NCI-H1694 (cell line): ENCODE measurements at regions not wholly inside any gene's neighbourhood (a gene's known extent, or its start where the extent isn't known, plus 50 kb on each side); places are given as distances from the start of the nearest gene placed in this dataset.
"Not testable (repeated sequence)": the region's sequence is repeated elsewhere in the genome, so short reads cannot be mapped to it uniquely, and the experiment has no call there.

Experiments
- DNase-seq: peaks from one replicate; lab custom pipeline; 2025; lab: John Stamatoyannopoulos, UW

DNA sequence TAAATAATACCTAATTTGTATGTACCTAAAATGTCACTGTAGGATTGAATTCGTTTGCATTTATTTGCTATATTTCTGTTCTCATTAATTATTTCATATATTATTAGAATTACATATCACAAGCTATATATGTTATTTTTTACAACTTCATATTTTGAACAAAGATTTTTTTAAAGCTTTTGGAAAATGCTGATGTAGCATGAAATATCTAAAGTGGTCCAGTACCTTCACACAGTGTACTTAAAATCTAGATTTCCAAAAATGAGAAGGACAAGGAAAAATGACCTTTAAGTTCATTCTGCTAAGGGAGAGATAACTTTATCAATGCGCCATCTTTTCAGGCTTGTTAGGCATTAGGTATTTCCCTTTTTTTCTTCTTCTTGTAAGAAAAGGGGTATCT, 71.8 kb downstream of the LARP7 start:
- DNase-seq: no peak

DNA sequence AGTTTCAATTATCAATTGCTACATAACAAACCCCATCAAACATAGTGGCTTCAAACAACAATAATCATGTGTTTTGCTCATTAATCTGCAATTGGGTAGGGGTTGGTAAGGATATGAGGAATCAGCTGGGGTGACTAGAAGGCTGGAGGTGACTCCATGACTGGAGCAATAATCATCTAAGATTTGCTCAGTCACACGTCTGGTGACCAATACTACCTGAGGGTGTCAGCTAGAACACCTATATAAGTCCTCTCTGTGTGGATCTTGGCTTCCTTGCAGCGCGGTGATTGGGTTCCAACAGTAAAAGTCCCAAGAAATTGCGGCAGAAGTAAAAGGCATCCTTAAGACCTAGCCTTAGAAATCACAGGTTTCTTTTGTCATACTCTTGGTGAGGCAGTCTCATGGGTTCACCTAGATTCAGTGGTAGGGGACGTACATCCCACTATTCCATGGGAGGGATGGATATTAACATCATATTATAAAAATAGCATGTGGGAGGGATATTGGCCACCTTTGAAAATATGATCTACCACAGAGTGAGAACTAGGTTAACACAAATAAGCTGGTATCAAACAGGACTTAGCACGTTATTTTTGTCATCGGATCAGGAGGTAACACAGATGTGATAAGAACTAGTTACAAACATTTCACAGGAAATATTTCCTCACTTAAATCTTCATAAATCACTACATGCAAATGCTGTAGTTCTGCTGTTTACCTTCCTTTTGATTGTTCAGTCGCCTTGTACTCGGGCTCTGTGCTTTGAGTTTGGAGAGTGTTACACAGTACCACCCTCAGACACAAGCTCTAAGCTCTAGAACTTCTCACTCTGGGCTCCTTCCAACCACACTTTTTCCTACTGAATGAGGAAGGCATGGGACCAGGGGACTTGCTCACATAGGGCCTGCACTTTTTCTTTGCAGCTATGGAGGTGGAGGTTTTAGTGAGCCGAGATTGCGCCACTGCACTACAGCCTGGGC, 78.3 kb downstream of the LARP7 start:
- no peak for DNase-seq

DNA sequence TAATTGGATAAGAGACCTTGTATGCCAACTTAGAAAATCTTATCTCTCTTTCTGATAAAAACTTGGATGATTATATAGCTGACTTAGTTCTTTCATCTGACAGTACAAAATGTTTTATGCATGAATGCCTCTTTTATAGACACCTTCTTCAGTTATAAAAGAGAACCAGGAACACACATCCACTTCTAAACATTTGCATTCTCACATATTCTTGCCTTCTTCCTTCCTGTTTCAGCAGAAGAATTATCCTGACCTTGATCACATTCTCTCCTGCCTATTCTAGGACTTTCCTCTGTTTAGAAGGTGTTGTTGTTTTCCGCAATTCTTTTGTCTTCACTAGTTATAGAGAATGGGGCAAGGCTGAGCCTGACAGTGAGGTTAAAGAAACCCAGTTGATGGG, 80.9 kb downstream of the LARP7 start:
- no peak for DNase-seq

DNA sequence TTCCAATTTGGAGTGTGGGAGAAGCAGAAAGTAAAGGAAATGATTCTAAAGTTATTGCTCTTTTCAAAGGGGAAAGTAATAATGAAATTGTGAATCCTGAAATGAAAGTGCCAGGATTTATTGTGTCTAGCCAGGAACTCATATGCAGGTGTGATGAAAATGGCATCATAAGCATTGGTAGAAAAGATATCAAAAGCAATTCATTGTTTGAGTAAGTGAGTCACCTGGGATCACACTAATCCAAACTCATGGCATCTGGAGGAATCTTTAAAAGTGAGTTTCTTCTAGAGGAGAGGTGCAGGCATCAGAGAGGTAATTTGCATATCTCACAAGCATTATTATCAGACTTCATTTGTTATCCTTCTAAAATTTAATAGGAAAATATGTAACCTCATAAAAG, 84.7 kb downstream of the LARP7 start:
- DNase-seq: no peak

DNA sequence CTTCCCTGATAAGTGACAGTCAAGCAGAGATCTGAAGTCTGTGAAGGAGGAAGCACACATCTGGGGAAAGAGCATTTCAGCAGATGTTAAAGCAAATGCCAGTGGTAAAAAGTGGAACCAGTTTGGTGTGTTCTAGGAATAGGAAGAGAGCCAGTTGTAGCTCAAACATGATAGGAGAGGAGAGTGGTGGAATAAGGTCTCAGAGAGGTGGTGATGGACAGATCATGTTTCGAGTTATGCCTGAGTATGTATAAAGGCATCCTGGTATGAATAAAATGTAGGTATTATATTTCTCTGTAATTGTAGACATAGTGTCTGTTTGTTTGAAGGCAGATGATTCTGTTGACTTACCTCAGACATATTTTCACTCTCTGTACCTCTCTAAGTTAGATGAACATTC, 89.1 kb downstream of the LARP7 start:
- no peak for DNase-seq

DNA sequence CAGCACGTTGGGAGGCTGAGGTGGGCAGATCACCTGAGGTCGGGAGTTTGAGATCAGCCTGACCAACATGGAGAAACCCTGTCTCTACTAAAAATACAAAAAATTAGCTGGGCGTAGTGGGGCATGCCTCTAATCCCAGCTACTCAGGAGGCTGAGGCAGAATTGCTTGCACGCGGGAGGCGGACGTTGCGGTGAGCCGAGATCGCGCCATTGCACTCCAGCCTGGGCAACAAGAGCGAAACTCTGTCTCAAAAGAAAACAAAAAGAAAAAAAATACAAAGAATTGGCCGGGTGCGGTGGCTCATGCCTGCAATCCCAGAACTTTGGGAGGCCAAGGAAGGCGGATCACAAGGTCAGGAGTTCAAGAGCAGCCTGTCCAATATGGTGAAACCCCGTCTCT, 90.8 kb downstream of the LARP7 start:
- DNase-seq: not testable (repeated sequence)

DNA sequence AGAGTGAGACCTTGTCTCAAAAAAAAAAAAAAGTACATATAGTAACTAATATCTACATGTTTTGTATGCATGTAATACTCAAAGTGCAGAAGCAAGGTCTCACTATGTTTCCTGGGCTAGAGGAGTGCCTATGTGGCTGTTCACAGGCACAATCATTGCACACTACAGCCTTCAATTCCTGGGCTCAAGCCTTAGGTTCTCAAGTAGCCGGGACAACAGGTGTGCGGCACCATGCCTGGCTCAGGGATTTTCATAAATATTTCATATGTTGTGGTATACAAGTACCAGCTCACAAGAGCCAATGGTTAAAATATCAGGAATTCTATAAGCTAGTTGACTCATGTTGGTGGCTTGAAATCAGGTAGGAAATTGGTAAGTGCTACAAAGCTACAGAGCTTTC, 94.8 kb downstream of the LARP7 start:
- DNase-seq: no peak

DNA sequence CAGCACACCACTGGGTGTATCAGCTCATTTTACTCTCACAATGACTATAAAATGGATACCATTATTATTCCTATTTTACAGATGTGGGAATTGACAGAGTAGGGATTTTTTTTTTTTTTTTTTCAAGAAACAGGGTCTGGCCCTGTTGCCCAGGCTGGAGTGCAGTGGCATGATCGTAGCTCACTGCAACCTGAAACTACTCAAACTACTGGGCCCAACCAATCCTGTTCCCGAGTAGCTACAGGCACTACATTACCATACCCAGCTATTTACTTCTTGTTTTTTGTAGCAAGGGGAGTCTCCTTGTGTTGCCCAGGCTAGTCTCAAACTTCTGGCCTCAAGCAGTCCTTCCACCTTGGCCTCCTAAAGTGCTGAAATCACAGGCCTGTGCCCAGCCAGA, 95.2 kb downstream of the LARP7 start:
- DNase-seq: no peak

DNA sequence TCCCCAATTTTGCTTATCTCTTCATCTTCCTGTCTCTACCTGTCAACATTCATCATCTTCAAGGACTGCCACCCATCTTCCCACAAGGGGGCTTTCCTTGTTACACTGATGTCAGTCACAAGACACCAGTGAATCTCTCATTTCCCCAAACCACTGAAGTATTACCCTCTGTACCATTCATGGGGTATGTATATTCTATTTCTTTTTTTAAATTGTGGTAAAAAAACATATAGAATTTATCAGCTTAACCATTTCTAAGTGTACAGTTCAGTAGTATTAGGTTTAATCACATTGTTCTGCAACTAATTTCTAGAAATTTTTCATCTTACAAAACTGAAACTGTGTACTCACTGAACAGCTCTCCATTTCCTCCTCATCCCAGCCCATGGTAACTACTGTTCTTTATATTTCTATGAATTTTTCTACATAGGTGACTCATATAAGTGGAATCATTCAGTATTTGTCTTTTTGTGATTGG, 98.6 kb downstream of the LARP7 start:
- no peak for DNase-seq

DNA sequence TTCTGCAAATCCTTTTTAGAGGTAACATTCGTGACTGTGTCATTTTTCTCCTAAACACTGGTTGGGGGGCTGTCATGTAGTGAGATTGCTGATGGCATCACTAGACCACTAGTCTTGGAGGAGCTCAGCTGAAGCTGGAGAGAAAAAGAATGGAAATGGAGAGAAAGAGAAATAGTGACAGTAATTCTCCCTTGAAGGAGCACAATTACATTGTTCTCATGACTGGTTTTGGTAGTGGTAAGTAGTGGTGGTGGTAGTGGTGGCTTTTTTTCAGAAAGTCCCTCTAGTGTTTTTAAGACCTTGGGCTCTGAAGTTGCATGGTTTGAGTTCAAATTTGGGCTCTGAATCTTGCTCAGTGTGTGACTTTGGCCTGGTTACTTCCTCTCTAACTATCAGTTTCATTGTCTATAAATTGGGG, 99.8 kb downstream of the LARP7 start:
- DNase-seq: no peak

DNA sequence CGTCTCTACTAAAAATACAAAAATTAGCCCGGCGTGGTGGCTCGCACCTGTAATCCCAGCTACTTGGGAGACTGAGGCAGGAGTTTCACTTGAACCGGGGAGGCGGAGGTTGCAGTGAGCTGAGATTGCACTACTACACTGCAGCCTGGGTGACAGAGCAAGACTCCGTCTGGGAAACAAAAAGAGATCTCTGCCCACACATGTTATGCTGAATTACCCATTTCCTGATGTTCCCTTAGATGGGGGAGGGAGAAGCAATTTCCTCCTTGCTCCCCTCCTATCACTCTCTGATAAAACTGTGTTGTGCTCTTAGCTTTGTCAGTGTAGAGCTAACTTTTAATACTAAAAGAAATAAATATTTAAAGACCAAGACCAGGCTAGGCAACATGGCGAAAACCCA, 102.5 kb downstream of the LARP7 start:
- DNase-seq: no peak

DNA sequence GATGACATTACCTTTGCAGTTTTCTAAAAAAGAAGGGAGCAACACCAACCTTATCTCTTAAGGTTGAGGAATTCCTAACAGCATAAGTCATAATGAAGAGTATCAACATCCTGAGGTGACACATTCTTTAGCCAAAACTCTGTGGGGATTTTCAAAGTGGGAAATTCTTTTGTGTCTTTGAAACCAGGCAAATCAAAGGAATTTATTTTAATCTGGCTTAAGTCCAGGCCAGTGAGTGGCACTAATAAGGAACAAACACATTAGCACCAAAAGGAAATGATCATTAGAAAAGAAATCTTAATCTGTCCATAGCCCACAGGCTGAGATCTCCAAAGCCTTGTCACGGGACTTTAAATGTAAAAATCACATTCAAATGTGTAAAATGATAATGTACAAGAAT, 110.1 kb downstream of the LARP7 start:
- no peak for DNase-seq

DNA sequence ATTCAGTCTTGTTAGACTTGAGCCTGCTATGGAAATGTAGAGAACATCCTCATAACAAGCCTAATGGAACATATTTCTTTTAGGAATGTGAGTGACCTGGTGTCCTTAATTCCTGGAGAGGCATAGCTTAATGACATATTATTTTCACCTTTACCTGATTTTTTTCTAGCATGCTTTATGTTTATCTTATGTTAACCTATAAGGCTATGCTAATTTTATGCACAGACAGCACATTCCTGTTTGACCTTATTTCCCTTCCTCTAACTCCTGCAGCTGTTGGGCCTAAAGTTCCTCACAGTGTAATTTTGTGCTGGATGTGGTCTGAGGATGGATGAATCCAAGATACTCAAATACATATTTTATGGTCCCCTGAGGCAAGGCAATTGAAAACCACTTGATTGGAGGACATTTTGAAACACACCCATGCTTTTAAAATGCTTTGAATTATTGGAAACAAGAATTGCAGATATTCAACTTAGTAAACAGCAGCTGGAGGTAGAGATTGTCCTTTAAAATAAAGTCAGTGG, 111.5 kb downstream of the LARP7 start:
- no peak for DNase-seq

DNA sequence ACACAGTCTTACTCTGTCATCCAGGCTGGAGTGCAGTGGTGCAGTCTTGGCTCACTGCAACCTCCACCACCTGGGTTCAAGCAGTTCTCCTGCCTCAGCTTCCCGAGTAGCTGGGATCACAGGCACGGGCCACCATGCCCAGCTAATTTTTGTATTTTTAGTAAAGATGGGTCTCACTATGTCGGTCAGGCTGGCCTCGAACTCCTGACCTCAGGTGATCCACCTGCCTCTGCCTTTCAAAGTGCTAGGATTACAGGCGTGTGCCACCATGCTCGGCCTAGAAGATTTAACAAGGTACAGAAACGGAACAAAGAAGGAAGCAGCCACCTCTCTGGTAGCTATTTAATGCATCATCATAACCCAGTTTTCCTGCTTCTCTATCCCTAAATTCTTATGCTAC, 113.8 kb downstream of the LARP7 start:
- not testable (repeated sequence) for DNase-seq

DNA sequence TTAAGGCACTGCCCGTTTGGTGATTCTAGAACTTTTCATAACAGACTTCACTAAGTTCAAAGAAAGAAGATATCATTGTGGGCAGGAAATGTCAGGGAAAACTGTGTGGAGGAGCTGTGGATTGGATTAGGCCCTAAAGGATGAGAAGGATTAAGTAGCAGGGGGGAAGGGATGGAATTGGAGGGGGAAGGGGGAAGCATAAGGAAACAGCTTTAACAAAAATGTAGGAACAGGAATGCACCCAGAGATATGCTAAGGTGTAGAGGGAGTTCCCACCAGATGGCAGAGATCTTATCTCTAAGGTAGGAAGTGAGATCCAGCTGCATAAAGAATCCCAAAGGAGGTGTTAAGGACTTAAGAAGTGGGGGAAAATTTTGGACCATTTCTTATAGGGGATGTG, 114.5 kb downstream of the LARP7 start:
- no peak for DNase-seq

DNA sequence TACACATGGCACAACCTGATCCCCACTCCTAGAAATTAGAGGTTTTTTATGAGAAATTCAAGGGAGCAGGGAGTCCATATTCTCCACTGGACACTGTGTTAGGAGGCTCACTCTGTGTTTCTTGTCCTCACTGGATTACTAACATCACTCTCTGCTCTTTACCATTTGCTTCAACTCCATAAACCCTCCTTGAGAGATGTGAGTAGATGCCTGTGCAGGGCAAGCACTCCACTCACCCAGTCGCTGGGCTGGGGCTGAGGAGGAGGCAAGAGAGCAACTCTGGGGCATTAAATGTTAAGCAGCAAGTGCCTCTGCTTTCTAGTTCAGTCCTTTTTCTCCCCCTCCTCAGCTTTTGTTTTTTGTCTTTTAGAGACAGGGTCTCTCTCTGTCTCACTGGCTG, 115.1 kb downstream of the LARP7 start:
- DNase-seq: no peak

DNA sequence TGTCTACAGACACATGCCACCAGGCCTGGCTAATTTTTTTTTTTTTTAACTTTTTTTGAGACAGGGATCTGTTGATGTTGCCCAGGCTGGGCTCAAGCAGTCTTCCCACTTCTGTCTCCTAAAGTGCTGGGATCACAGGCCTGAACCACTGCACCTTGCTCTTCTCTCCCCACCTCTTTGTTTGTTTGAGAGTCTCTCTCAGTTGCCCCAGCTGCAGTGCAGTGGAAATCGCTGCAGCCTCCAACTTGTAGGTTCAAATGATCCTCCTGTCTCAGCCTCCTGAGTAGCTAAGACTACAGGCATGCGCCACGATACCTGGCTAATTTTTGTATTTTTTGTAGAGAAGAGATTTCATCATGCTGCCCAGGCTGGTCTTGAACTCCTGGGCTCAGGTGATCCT, 115.6 kb downstream of the LARP7 start:
- DNase-seq: no peak

DNA sequence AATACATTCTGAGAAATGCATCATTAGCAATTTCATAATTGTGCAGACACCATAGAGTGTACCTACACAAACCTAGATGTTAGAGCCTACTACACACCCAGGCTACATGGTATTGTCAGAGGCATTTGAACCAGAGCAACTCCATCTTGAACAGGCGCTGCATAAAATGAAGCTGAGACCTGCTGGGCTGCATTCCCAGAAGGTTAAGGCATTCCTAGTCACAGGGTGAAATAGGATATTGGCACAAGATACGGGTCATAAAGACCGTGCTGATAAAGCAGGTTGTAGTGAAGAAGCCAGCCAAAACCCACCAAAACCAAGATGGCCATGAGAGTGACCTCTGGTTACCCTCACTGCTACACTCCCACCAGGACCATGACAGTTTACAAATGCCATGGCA, 116.4 kb downstream of the LARP7 start:
- DNase-seq: no peak

DNA sequence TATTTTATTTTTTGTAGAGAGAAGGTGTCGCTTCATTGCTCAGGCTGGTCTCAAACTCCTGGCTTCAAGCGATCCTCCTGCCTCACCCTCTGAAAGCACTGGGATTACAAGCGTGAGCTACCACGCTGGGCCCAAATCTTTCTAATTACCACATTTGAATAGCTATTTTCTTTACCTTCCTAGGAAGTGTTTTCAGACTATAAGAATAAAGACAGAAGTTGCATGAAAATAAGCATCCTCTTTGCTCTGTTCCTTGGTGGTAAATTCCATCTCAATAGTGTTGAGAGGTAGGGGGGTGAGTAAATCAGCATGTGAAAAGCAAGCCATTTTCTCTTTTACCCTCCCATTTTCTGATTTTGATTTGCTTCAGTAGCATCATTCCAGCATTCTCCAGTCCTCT, 122.4 kb downstream of the LARP7 start:
- no peak for DNase-seq

DNA sequence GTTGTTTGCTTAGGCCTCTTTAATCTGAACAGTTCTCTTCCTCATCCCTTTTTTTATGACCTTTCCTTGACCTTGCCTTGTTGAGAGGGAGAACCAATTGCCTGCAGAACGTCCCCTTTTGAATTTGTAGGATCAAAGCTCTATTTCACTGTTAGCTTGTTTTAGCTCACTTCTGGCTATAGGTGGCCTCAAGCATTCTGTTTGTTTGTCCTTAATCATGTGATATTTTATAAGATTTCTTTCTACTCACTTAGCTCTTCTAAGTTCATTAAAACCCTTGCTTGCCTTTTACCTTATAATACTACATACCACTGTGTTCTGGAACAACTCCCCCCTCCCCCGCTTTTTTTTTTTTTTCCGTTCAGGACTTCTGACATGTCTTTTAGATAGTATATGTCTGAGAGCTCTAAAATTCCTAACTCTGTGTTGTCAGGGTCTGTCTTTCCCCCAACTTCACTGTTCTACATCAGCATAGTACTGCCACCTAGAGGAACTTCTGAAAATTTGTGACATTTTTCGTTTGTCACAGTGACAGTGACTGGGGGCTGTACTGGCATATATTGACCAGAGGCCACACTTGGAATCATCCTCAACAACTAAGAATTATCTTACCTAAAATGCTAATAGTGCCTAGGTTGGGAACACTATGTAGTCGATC, 128.5 kb downstream of the LARP7 start:
- peak; percentile 23 for DNase-seq

DNA sequence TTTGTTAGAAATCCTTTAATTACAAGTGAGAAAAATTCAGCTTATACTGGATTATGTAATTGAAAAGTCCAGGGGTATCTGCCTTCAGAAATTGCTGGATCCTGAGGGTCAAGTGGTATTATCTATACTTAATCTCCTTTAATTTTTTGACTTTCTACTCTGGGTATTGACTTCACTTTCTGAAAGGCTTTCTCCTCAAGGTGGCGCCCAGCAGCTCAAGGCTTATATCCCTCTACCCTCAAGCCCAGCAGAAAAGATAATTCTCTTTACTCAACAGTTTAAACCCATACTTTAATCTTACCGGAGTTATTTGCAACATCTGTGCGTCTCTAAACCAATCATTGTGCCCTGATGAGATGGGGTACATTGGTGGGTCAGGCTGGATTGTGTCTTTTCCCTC, 129.5 kb downstream of the LARP7 start:
- no peak for DNase-seq

DNA sequence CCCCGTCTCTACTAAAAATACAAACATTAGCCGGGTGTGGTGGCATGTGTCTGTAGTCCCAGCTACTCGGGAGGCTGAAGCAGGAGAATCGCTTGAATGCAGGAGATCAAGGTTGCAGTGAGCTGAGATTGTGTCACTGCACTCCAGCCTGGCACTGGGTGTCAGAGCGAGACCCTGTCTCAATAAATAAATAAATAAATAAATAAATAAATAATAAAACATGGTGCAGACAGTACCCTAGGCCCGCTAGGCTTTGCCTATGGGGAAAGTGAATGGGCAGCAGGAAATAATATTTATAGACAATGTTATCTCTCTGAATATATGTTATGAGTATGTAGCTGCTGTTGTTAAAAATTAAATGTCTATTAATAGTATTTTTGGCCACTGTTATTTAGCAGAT, 130.4 kb downstream of the LARP7 start:
- DNase-seq: no peak

DNA sequence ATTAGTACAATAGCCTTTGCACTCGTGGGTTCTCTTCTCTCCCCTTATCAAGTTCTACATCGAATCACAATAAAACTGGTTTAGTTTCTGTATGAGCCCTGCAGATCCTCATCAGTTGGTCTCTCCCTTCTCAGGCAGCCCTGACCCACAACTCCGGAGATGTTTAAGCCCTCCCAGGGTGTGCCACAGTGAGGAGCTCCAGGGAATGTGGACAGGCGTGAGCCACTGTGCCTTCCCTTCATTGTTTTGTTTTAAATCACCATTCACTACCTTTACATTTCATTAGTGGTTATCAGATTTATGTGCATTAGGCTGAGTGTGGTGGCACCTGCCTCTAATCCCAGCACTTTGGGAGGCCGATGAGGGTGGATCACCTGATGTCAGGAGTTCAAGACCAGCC, 133.2 kb downstream of the LARP7 start:
- DNase-seq: no peak
